GM23248 (cell line): ENCODE measurements at regions not wholly inside any gene's neighbourhood (a gene's known extent, or its start where the extent isn't known, plus 50 kb on each side); places are given as distances from the start of the nearest gene placed in this dataset.

Source experiments
- DNase-seq: peaks from one replicate; pipeline ENCODE4 v3.0.0-alpha.2; 2015
- H2AFZ ChIP-seq: fragments of 200-600 bp; sonication (generic); 2 replicates; pipeline ENCODE4 v1.6.1; 2016; ENCODE audit warnings: antibody characterized with exemption
- H3F3A ChIP-seq: fragments of 200-600 bp; sonication (generic); 2 replicates; pipeline ENCODE4 v1.6.1; 2016; ENCODE audit warnings: mild to moderate bottlenecking, antibody characterized with exemption, mixed run types; ENCODE audit not compliant: insufficient read depth
- H3K27ac ChIP-seq: fragments of 200-600 bp; sonication (generic); 2 replicates; pipeline ENCODE4 v1.5.1; 2016; ENCODE audit warnings: mild to moderate bottlenecking
- H3K27me3 ChIP-seq: fragments of 200-600 bp; sonication (generic); replicated peaks from 2 replicates; pipeline ENCODE4 v1.6.1; 2016; ENCODE audit warnings: mild to moderate bottlenecking; ENCODE audit not compliant: insufficient read depth
- H3K36me3 ChIP-seq: fragments of 200-600 bp; sonication (generic); 2 replicates; pipeline ENCODE4 v1.6.1; 2016; ENCODE audit warnings: low read depth, mild to moderate bottlenecking
- H3K4me1 ChIP-seq: fragments of 200-600 bp; sonication (generic); 2 replicates; pipeline ENCODE4 v1.6.1; 2016; ENCODE audit warnings: mild to moderate bottlenecking; ENCODE audit not compliant: insufficient read depth
- H3K4me2 ChIP-seq: fragments of 200-600 bp; sonication (generic); one replicate; pipeline ENCODE4 v1.6.1; 2016; ENCODE audit warnings: mild to moderate bottlenecking; ENCODE audit not compliant: unreplicated experiment
- H3K4me3 ChIP-seq: fragments of 200-600 bp; sonication (generic); 2 replicates; pipeline ENCODE4 v1.5.1; 2016; ENCODE audit warnings: mild to moderate bottlenecking
- H3K79me2 ChIP-seq: fragments of 200-600 bp; sonication (generic); 2 replicates; pipeline ENCODE4 v1.6.1; 2016; ENCODE audit warnings: mild to moderate bottlenecking; ENCODE audit not compliant: insufficient read depth
- H3K9ac ChIP-seq: fragments of 200-600 bp; sonication (generic); 2 replicates; pipeline ENCODE4 v1.6.1; 2016; ENCODE audit warnings: mild to moderate bottlenecking
- H3K9me2 ChIP-seq: fragments of 200-600 bp; sonication (generic); 2 replicates; pipeline ENCODE4 v1.6.1; 2016; ENCODE audit warnings: mixed run types, mild to moderate bottlenecking, moderate library complexity; ENCODE audit not compliant: insufficient read depth
- H3K9me3 ChIP-seq: fragments of 200-600 bp; sonication (generic); one replicate; pipeline ENCODE4 v1.6.1; 2017; ENCODE audit warnings: low read depth
- H4K20me1 ChIP-seq: fragments of 200-600 bp; sonication (generic); 2 replicates; pipeline ENCODE4 v1.6.0; 2016; ENCODE audit not compliant: insufficient read depth
- EZH2 ChIP-seq: fragments of 200-600 bp; sonication (generic); IDR thresholded peaks from 2 replicates; pipeline ENCODE4 v1.6.1; 2018; ENCODE audit warnings: antibody characterized with exemption, mild to moderate bottlenecking; ENCODE audit not compliant: insufficient read depth, poor library complexity, severe bottlenecking
- EZH2phosphoT487 ChIP-seq: fragments of 200-600 bp; sonication (generic); IDR thresholded peaks from 2 replicates; pipeline ENCODE4 v1.6.1; 2018; ENCODE audit warnings: antibody characterized with exemption, moderate library complexity, mild to moderate bottlenecking, low read depth; ENCODE audit not compliant: insufficient read depth
- WGBS, 2 experiments: methylation state at CpG; one replicate each; pipeline ENCODE4 v1.1.6; 2015 to 2017; ENCODE audit warnings: low lambda C conversion rate in 2 of 2, low coverage in 1 of 2; ENCODE audit errors: missing lambda C conversion rate in 2 of 2; 5-methylcytosine and 5-hydroxymethylcytosine counted together
- in situ Hi-C: fragments of 300-500 bp; cut with MboI; formaldehyde crosslinking; loops from 2 replicates; pipeline ENCODE4 v1.15.0; 2020

- DNase-seq: no peak
- no peaks in the 10 kb centered on the region for H3K9me3 ChIP-seq
- H3K9me2 ChIP-seq: no peaks in the 10 kb centered on the region
- no peak for TF ChIP-seq EZH2
- no peak for TF ChIP-seq EZH2phosphoT487
- in situ Hi-C loops: no loop called here
- no peaks in the 10 kb centered on the region for H3K4me1 ChIP-seq
- H4K20me1 ChIP-seq: no peaks in the 10 kb centered on the region
- H3K9ac ChIP-seq: no peak overlapping the region
- H3K27ac ChIP-seq: no peak overlapping the region
- WGBS, 2 experiments: 65 to 68% methylated on average over 3 of the region's 3 CpGs
- no peaks in the 10 kb centered on the region for H3K36me3 ChIP-seq
- H3F3A ChIP-seq: no peaks in the 10 kb centered on the region
- H3K27me3 ChIP-seq: peaks cover 20% of the 10 kb centered on the region; the same call in 1 of the 2 replicates
- H3K79me2 ChIP-seq: no peaks in the 10 kb centered on the region
- no peak overlapping the region for H3K4me3 ChIP-seq
- no peak overlapping the region for H2AFZ ChIP-seq
- no peak overlapping the region for H3K4me2 ChIP-seq
Measured at GRCh38 chr7:28260969-28261368, 80.4 kb upstream of the JAZF1 start.

GRCh38 chr7:28263622-28264271, 83.2 kb upstream of the JAZF1 start:
- DNase-seq: no peak
- TF ChIP-seq EZH2phosphoT487: no peak
- TF ChIP-seq EZH2: no peak
- H2AFZ ChIP-seq: no peak overlapping the region
- no peak overlapping the region for H3K9ac ChIP-seq
- no peaks in the 10 kb centered on the region for H3K79me2 ChIP-seq
- H3K27ac ChIP-seq: no peak overlapping the region
- in situ Hi-C loops: no loop called here
- H4K20me1 ChIP-seq: no peaks in the 10 kb centered on the region
- H3K4me2 ChIP-seq: no peak overlapping the region
- H3K4me3 ChIP-seq: no peak overlapping the region
- no peaks in the 10 kb centered on the region for H3K4me1 ChIP-seq
- H3K36me3 ChIP-seq: no peaks in the 10 kb centered on the region
- WGBS, 2 experiments: 90 to 94% methylated on average over 9 of the region's 9 CpGs
- H3K9me2 ChIP-seq: no peaks in the 10 kb centered on the region
- no peaks in the 10 kb centered on the region for H3F3A ChIP-seq
- H3K9me3 ChIP-seq: no peaks in the 10 kb centered on the region
- H3K27me3 ChIP-seq: peaks cover 11% of the 10 kb centered on the region; the same call in 1 of the 2 replicates

- in situ Hi-C loops: no loop called here
- TF ChIP-seq EZH2: no peak
- TF ChIP-seq EZH2phosphoT487: no peak
- no peak for DNase-seq
Measured at GRCh38 chr7:28266402-28266801, 85.8 kb upstream of the JAZF1 start.

GRCh38 chr7:28267012-28267411, 86.4 kb upstream of the JAZF1 start:
- H3K4me2 ChIP-seq: no peak overlapping the region
- in situ Hi-C loops: no loop called here
- H4K20me1 ChIP-seq: no peaks in the 10 kb centered on the region
- TF ChIP-seq EZH2phosphoT487 (no peak), EZH2 (no peak)
- no peaks in the 10 kb centered on the region for H3K27me3 ChIP-seq
- no peaks in the 10 kb centered on the region for H3K36me3 ChIP-seq
- H2AFZ ChIP-seq: no peak overlapping the region
- H3K9ac ChIP-seq: no peak overlapping the region
- no peak for DNase-seq
- H3K4me3 ChIP-seq: no peak overlapping the region
- no peaks in the 10 kb centered on the region for H3K79me2 ChIP-seq
- no peak overlapping the region for H3K27ac ChIP-seq
- no peaks in the 10 kb centered on the region for H3F3A ChIP-seq
- no peaks in the 10 kb centered on the region for H3K4me1 ChIP-seq
- no peaks in the 10 kb centered on the region for H3K9me2 ChIP-seq
- H3K9me3 ChIP-seq: no peaks in the 10 kb centered on the region

More at GRCh38 chr7:28266402-28266801, 85.8 kb upstream of the JAZF1 start:
- no peak overlapping the region for H3K27ac ChIP-seq
- H3K27me3 ChIP-seq: no peaks in the 10 kb centered on the region
- no peaks in the 10 kb centered on the region for H3K9me2 ChIP-seq
- no peaks in the 10 kb centered on the region for H3K36me3 ChIP-seq
- no peaks in the 10 kb centered on the region for H3K9me3 ChIP-seq
- no peaks in the 10 kb centered on the region for H4K20me1 ChIP-seq
- no peak overlapping the region for H3K9ac ChIP-seq
- no peak overlapping the region for H3K4me2 ChIP-seq
- WGBS, 2 experiments: 48 to 50% methylated on average over 2 of the region's 2 CpGs
- no peaks in the 10 kb centered on the region for H3K4me1 ChIP-seq
- no peaks in the 10 kb centered on the region for H3F3A ChIP-seq
- no peak overlapping the region for H2AFZ ChIP-seq
- no peak overlapping the region for H3K4me3 ChIP-seq
- H3K79me2 ChIP-seq: no peaks in the 10 kb centered on the region
